ENCODE measurements at regions not wholly inside any gene's neighbourhood (a gene's known extent, or its start where the extent isn't known, plus 50 kb on each side); places are given as distances from the start of the nearest gene placed in this dataset.
A peak's percentile ranks its signal among the peaks of the same experiment; 100 is the strongest.
"Not testable (repeated sequence)": the region's sequence is repeated elsewhere in the genome, so short reads cannot be mapped to it uniquely, and the experiment has no call there.

GRCh38 chr22:47884775-47885174 lies 1122.3 kb downstream of the TBC1D22A start:
- ATAC-seq (no peak), DNase-seq (no peak)
- Mint-ChIP-seq H3K27me3 (ENCODE audit: low read depth) (peaks cover 6% of the 10 kb centered on the region), H3K36me3 (ENCODE audit: insufficient read depth) (no peaks in the 10 kb centered on the region), H3K4me3 (no peak overlapping the region), H3K4me1 (ENCODE audit: low read depth) (no peaks in the 10 kb centered on the region), H3K9me3 (no peaks in the 10 kb centered on the region)

- H3K36me3 Mint-ChIP-seq (ENCODE audit: insufficient read depth): no peaks in the 10 kb centered on the region
- no peaks in the 10 kb centered on the region for H3K4me1 Mint-ChIP-seq (ENCODE audit: low read depth)
- no peaks in the 10 kb centered on the region for H3K9me3 Mint-ChIP-seq
- H3K27me3 Mint-ChIP-seq (ENCODE audit: low read depth): peaks cover 6% of the 10 kb centered on the region
- no peak overlapping the region for H3K4me3 Mint-ChIP-seq
- ATAC-seq (no peak), DNase-seq (no peak)
Measured at GRCh38 chr22:47884200-47884599, 1121.8 kb downstream of the TBC1D22A start.

GRCh38 chr22:47883757-47884156 lies 1121.3 kb downstream of the TBC1D22A start:
- ATAC-seq (no peak), DNase-seq (no peak)
- Mint-ChIP-seq H3K27me3 (ENCODE audit: low read depth) (peaks cover 6% of the 10 kb centered on the region), H3K36me3 (ENCODE audit: insufficient read depth) (no peaks in the 10 kb centered on the region), H3K4me3 (no peak overlapping the region), H3K9me3 (no peaks in the 10 kb centered on the region), H3K4me1 (ENCODE audit: low read depth) (no peaks in the 10 kb centered on the region)

GRCh38 chr22:47879346-47879745 lies 1116.9 kb downstream of the TBC1D22A start:
- no peaks in the 10 kb centered on the region for H3K4me1 Mint-ChIP-seq (ENCODE audit: low read depth)
- H3K27me3 Mint-ChIP-seq (ENCODE audit: low read depth): peaks cover 18% of the 10 kb centered on the region
- ATAC-seq (no peak), DNase-seq (no peak)
- H3K36me3 Mint-ChIP-seq (ENCODE audit: insufficient read depth): no peaks in the 10 kb centered on the region
- H3K9me3 Mint-ChIP-seq: no peaks in the 10 kb centered on the region
- H3K4me3 Mint-ChIP-seq: no peak overlapping the region

- peaks cover 18% of the 10 kb centered on the region for H3K27me3 Mint-ChIP-seq (ENCODE audit: low read depth)
- H3K4me1 Mint-ChIP-seq (ENCODE audit: low read depth): no peaks in the 10 kb centered on the region
- DNase-seq: no peak
- no peaks in the 10 kb centered on the region for H3K9me3 Mint-ChIP-seq
- no peaks in the 10 kb centered on the region for H3K36me3 Mint-ChIP-seq (ENCODE audit: insufficient read depth)
- no peak overlapping the region for H3K4me3 Mint-ChIP-seq
- no peak for ATAC-seq
Measured at GRCh38 chr22:47878460-47878859, 1116.0 kb downstream of the TBC1D22A start.

- Mint-ChIP-seq H3K27me3 (ENCODE audit: low read depth) (peaks cover 11% of the 10 kb centered on the region), H3K4me3 (no peak overlapping the region), H3K9me3 (no peaks in the 10 kb centered on the region), H3K36me3 (ENCODE audit: insufficient read depth) (no peaks in the 10 kb centered on the region), H3K4me1 (ENCODE audit: low read depth) (no peaks in the 10 kb centered on the region)
- DNase-seq: no peak
- ATAC-seq: no peak
Measured at GRCh38 chr22:47872761-47873535, 1110.5 kb downstream of the TBC1D22A start.

GRCh38 chr22:47865626-47866025 lies 1103.2 kb downstream of the TBC1D22A start:
- DNase-seq (no peak), ATAC-seq (no peak)
- Mint-ChIP-seq H3K27me3 (ENCODE audit: low read depth) (peaks cover 9% of the 10 kb centered on the region), H3K9me3 (no peaks in the 10 kb centered on the region), H3K36me3 (ENCODE audit: insufficient read depth) (no peaks in the 10 kb centered on the region), H3K4me3 (no peak overlapping the region), H3K4me1 (ENCODE audit: low read depth) (no peaks in the 10 kb centered on the region)

- DNase-seq: no peak
- no peaks in the 10 kb centered on the region for H3K9me3 Mint-ChIP-seq
- H3K4me3 Mint-ChIP-seq: no peak overlapping the region
- peaks cover 12% of the 10 kb centered on the region for H3K27me3 Mint-ChIP-seq (ENCODE audit: low read depth)
- ATAC-seq: no peak
- no peaks in the 10 kb centered on the region for H3K4me1 Mint-ChIP-seq (ENCODE audit: low read depth)
- H3K36me3 Mint-ChIP-seq (ENCODE audit: insufficient read depth): no peaks in the 10 kb centered on the region
Measured at GRCh38 chr22:47862394-47862793, 1099.9 kb downstream of the TBC1D22A start.

- peaks cover 16% of the 10 kb centered on the region for H3K27me3 Mint-ChIP-seq (ENCODE audit: low read depth)
- H3K4me1 Mint-ChIP-seq (ENCODE audit: low read depth); H3K9me3 Mint-ChIP-seq; ATAC-seq; DNase-seq; H3K36me3 Mint-ChIP-seq (ENCODE audit: insufficient read depth); H3K4me3 Mint-ChIP-seq: not testable (repeated sequence)
Measured at GRCh38 chr22:47860907-47861306, 1098.5 kb downstream of the TBC1D22A start.

- Mint-ChIP-seq H3K27me3 (ENCODE audit: low read depth) (peaks cover 16% of the 10 kb centered on the region), H3K9me3 (no peaks in the 10 kb centered on the region), H3K36me3 (ENCODE audit: insufficient read depth) (no peaks in the 10 kb centered on the region), H3K4me3 (no peak overlapping the region), H3K4me1 (ENCODE audit: low read depth) (no peaks in the 10 kb centered on the region)
- no peak for ATAC-seq
- DNase-seq: no peak
Measured at GRCh38 chr22:47859881-47860525, 1097.6 kb downstream of the TBC1D22A start.

GRCh38 chr22:47858773-47859306 lies 1096.4 kb downstream of the TBC1D22A start:
- Mint-ChIP-seq H3K36me3 (ENCODE audit: insufficient read depth) (no peaks in the 10 kb centered on the region), H3K27me3 (ENCODE audit: low read depth) (peaks cover 18% of the 10 kb centered on the region), H3K4me3 (no peak overlapping the region), H3K9me3 (no peaks in the 10 kb centered on the region), H3K4me1 (ENCODE audit: low read depth) (no peaks in the 10 kb centered on the region)
- ATAC-seq (peak; percentile 53 to 63), DNase-seq (no peak)

GRCh38 chr22:47854680-47855079 lies 1092.2 kb downstream of the TBC1D22A start:
- peaks cover 13% of the 10 kb centered on the region for H3K27me3 Mint-ChIP-seq (ENCODE audit: low read depth)
- no peak overlapping the region for H3K4me3 Mint-ChIP-seq
- no peak for DNase-seq
- ATAC-seq: no peak
- H3K9me3 Mint-ChIP-seq: no peaks in the 10 kb centered on the region
- H3K36me3 Mint-ChIP-seq (ENCODE audit: insufficient read depth): no peaks in the 10 kb centered on the region
- H3K4me1 Mint-ChIP-seq (ENCODE audit: low read depth): no peaks in the 10 kb centered on the region

- no peak for DNase-seq
- Mint-ChIP-seq H3K4me3 (no peak overlapping the region), H3K36me3 (ENCODE audit: insufficient read depth) (no peaks in the 10 kb centered on the region), H3K9me3 (no peaks in the 10 kb centered on the region), H3K4me1 (ENCODE audit: low read depth) (no peaks in the 10 kb centered on the region), H3K27me3 (ENCODE audit: low read depth) (peaks cover 13% of the 10 kb centered on the region)
- ATAC-seq: no peak
Measured at GRCh38 chr22:47854251-47854650, 1091.8 kb downstream of the TBC1D22A start.

GRCh38 chr22:47853750-47854149 lies 1091.3 kb downstream of the TBC1D22A start:
- Mint-ChIP-seq H3K27me3 (ENCODE audit: low read depth) (peaks cover 14% of the 10 kb centered on the region), H3K4me1 (ENCODE audit: low read depth) (no peaks in the 10 kb centered on the region), H3K36me3 (ENCODE audit: insufficient read depth) (no peaks in the 10 kb centered on the region), H3K9me3 (no peaks in the 10 kb centered on the region), H3K4me3 (no peak overlapping the region)
- DNase-seq (no peak), ATAC-seq (no peak)

- Mint-ChIP-seq H3K4me1 (ENCODE audit: low read depth) (no peaks in the 10 kb centered on the region), H3K9me3 (no peaks in the 10 kb centered on the region), H3K36me3 (ENCODE audit: insufficient read depth) (no peaks in the 10 kb centered on the region), H3K4me3 (no peak overlapping the region), H3K27me3 (ENCODE audit: low read depth) (peaks cover 13% of the 10 kb centered on the region)
- DNase-seq (no peak), ATAC-seq (no peak)
Measured at GRCh38 chr22:47851586-47851985, 1089.1 kb downstream of the TBC1D22A start.
